Endothelial cell of umbilical vein (primary cell): ENCODE measurements at regions not wholly inside any gene's neighbourhood (a gene's known extent, or its start where the extent isn't known, plus 50 kb on each side); places are given as distances from the start of the nearest gene placed in this dataset.

ENCODE experiments used
- BruUV-seq: library from RNA; stranded (reverse); fragments of 400-500 nt; replicated peaks from 2 replicates; lab custom pipeline; 2021; lab: Mats Ljungman, UMichigan
- CTCF ChIA-PET: fragments of 300-600, 350-600 bp; sonication (Branson Sonifier 250); formaldehyde crosslinking; loops from one replicate; lab custom pipeline; 2021; ENCODE audit warnings: antibody characterized with exemption, inconsistent platforms; lab: Charles Lee
- POLR2A ChIA-PET: fragments of 300-600, 350-600 bp; sonication (Branson Sonifier 250); formaldehyde crosslinking; loops from one replicate; lab custom pipeline; 2021; ENCODE audit warnings: antibody characterized with exemption, inconsistent platforms; lab: Charles Lee
- DNase-seq: peaks from one replicate; pipeline ENCODE4 v3.0.0-alpha.2; 2011; ENCODE audit warnings: low read depth, low spot score
- FAIRE-seq: peaks from 2 replicates; lab custom pipeline; 2011; peaks lifted over from hg19 to GRCh38; lab: Jason Lieb, UNC
- H2AFZ ChIP-seq: 2 replicates; pipeline ENCODE4 v1.6.0; 2012; ENCODE audit warnings: low read depth, low read length, control low read depth, inconsistent platforms
- H3K27ac ChIP-seq: 2 replicates; pipeline ENCODE4 v1.5.1; 2011; ENCODE audit warnings: low read depth, mild to moderate bottlenecking, control low read depth, low read length, moderate library complexity; ENCODE audit not compliant: insufficient read depth
- H3K27me3 ChIP-seq, 2 experiments: 2 replicates each; pipeline versions ENCODE4 v1.6.0 to v1.6.1; 2011; ENCODE audit warnings: low read length in 2 of 2, mixed read lengths in 1 of 2; ENCODE audit not compliant: control insufficient read depth in 2 of 2, insufficient read depth in 2 of 2
- H3K36me3 ChIP-seq, 2 experiments: 2 replicates in 1 of 2; 3 replicates in 1 of 2; pipeline ENCODE4 v1.5.1; 2011; ENCODE audit warnings: low read length in 2 of 2, mild to moderate bottlenecking in 1 of 2, moderate library complexity in 1 of 2; ENCODE audit not compliant: control insufficient read depth in 2 of 2, insufficient read depth in 2 of 2; ENCODE audit errors: extremely low read depth in 1 of 2
- H3K4me1 ChIP-seq: 3 replicates; pipeline ENCODE4 v1.5.1; 2011; ENCODE audit warnings: mild to moderate bottlenecking, low read length; ENCODE audit not compliant: control insufficient read depth, insufficient read depth; ENCODE audit errors: extremely low read depth
- H3K4me2 ChIP-seq: 2 replicates; pipeline ENCODE4 v1.6.1; 2011; ENCODE audit warnings: low read length, control low read depth, mixed read lengths; ENCODE audit not compliant: insufficient read depth
- H3K4me3 ChIP-seq, 3 experiments: fragments of 200-600 bp in 1 of 3; sonication (generic), shearing (Covaris generic) in 1 of 3; replicated peaks in 1 of 3; 2 replicates each; pipeline ENCODE4 v1.5.1; 2011 to 2016; ENCODE audit warnings: control low read depth in 3 of 3, low read length in 3 of 3, mild to moderate bottlenecking in 2 of 3, inconsistent platforms in 1 of 3, low read depth in 1 of 3, moderate library complexity in 1 of 3; ENCODE audit not compliant: insufficient read depth in 1 of 3
- H3K79me2 ChIP-seq: 2 replicates; pipeline ENCODE4 v1.6.0; 2012; ENCODE audit warnings: low read length, inconsistent platforms; ENCODE audit not compliant: control insufficient read depth, insufficient read depth
- H3K9ac ChIP-seq: replicated peaks from 2 replicates; pipeline ENCODE3; 2011; ENCODE audit warnings: low read length, control low read depth; ENCODE audit not compliant: insufficient read depth; ENCODE audit errors: extremely low read depth
- H3K9me1 ChIP-seq: replicated peaks from 3 replicates; pipeline ENCODE4 v1.6.0; 2011; ENCODE audit warnings: mild to moderate bottlenecking, low read length; ENCODE audit not compliant: control insufficient read depth, insufficient read depth; ENCODE audit errors: extremely low read depth
- H3K9me3 ChIP-seq: replicated peaks from 2 replicates; pipeline ENCODE4 v1.5.1; 2012; ENCODE audit warnings: low read length, inconsistent platforms; ENCODE audit not compliant: control insufficient read depth, insufficient read depth
- H4K20me1 ChIP-seq: replicated peaks from 2 replicates; pipeline ENCODE3; 2011; ENCODE audit warnings: mild to moderate bottlenecking, low read length; ENCODE audit not compliant: control insufficient read depth, insufficient read depth; ENCODE audit errors: extremely low read depth
- EZH2 ChIP-seq: IDR thresholded peaks from 2 replicates; pipeline ENCODE4 v1.6.1; 2012; ENCODE audit warnings: borderline replicate concordance, low read depth, mild to moderate bottlenecking, moderate library complexity, low read length, inconsistent platforms; ENCODE audit not compliant: severe bottlenecking
- FOS ChIP-seq: IDR thresholded peaks from 2 replicates; pipeline ENCODE4 v1.6.1; 2011; ENCODE audit warnings: mild to moderate bottlenecking, low read length, moderate library complexity, borderline replicate concordance; ENCODE audit not compliant: insufficient read depth
- GATA2 ChIP-seq: IDR thresholded peaks from 2 replicates; pipeline ENCODE4 v1.7.0; 2011; ENCODE audit warnings: low read depth, mild to moderate bottlenecking, moderate library complexity, mixed read lengths, low read length; ENCODE audit not compliant: insufficient read length, insufficient read depth
- JUN ChIP-seq: IDR thresholded peaks from 2 replicates; pipeline ENCODE4 v1.6.1; 2011; ENCODE audit warnings: borderline replicate concordance, low read depth; ENCODE audit not compliant: insufficient read length, insufficient read depth
- MYC ChIP-seq: IDR thresholded peaks from one replicate; pipeline ENCODE4 v1.6.1; 2011; ENCODE audit warnings: mild to moderate bottlenecking, low read depth, low read length
- POLR2A ChIP-seq: IDR thresholded peaks from 2 replicates; pipeline ENCODE4 v1.6.1; 2012; ENCODE audit warnings: low read depth, mild to moderate bottlenecking, control low read depth, low read length
- POLR2AphosphoS5 ChIP-seq: IDR thresholded peaks from 2 replicates; pipeline ENCODE4 v1.6.1; 2012; ENCODE audit warnings: low read depth, mild to moderate bottlenecking, control low read depth, low read length, moderate library complexity; ENCODE audit not compliant: insufficient read depth
- dilution Hi-C: fragments of 300-500 bp; cut with MboI; formaldehyde crosslinking; loops from one replicate; pipeline ENCODE4 v1.15.0; 2019; ENCODE audit warnings: low sequenced_read_pairs; ENCODE audit not compliant: extremely low pct_ligation_motif_present
- intact Hi-C: fragments of 100-400 bp; cut with micrococcal nuclease; formaldehyde crosslinking; loops from one replicate; pipeline ENCODE4 v1.10.0; 2022
- TF ChIP-seq, protein P1 (sequence below): IDR thresholded peaks from 2 replicates; pipeline ENCODE4 v1.6.1; 2011; ENCODE audit not compliant: insufficient read depth, insufficient read length

DNA sequence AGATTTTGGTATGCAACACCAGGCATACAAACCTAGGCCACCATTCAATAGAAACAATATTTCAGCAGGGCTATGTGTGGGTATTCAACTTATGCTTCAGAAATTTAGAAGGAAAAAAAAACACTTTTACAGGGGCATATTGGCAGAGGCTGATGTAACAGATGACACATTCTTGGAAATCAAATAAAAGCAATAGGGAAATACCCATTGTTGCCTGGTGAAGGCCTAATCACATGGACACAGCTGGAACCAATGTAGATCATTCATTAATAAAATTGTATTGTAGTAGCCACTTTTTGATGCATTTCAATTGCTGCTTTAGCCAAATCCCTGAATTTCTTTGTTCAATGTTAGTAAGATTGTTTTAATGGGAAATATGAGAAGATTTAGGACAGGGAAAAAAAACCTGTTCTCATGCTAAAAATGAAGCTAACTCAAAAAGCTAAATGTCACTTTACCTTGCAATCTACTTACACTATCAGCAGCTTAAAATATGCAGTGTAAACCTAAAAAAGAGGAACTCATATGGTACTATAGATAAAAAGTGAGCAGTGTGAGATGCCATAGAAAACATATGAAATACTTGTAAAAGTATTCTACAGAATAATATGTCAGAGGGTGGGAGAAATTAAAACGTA is 289.4 kb downstream of the ZEB2 start:
- Histone ChIP-seq H3K27ac (no peak overlapping the region), H3K9me3 (no peaks in the 10 kb centered on the region), H3K4me2 (no peak overlapping the region), H3K36me3 (no peaks in the 10 kb centered on the region), H3K4me1 (no peaks in the 10 kb centered on the region), H3K9ac (no peak overlapping the region), H3K4me3 (no peak overlapping the region), H3K27me3 (no peaks in the 10 kb centered on the region), H3K79me2 (no peaks in the 10 kb centered on the region), H2AFZ (no peak overlapping the region), H3K9me1 (no peaks in the 10 kb centered on the region), H4K20me1 (no peaks in the 10 kb centered on the region)
- BruUV-seq, result no TSS peak
- DNase-seq, result peak; percentile 9
- intact Hi-C loops (no loop called here), dilution Hi-C loops (no loop called here)
- TF ChIP-seq EZH2 (no peak), POLR2A (no peak), JUN (no peak), POLR2AphosphoS5 (no peak), MYC (no peak), FOS (no peak)
- TF ChIP-seq, protein P1, sequence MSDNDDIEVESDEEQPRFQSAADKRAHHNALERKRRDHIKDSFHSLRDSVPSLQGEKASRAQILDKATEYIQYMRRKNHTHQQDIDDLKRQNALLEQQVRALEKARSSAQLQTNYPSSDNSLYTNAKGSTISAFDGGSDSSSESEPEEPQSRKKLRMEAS, result no peak
- ChIA-PET POLR2A (no interaction called here), CTCF (interaction anchor here (1.2 to 1.8 kb wide), 2 partner anchors 11 to 12 kb away, joined by 3 to 4 read pairs; no protein-coding TSS in a partner anchor)
- no peak for FAIRE-seq

DNA sequence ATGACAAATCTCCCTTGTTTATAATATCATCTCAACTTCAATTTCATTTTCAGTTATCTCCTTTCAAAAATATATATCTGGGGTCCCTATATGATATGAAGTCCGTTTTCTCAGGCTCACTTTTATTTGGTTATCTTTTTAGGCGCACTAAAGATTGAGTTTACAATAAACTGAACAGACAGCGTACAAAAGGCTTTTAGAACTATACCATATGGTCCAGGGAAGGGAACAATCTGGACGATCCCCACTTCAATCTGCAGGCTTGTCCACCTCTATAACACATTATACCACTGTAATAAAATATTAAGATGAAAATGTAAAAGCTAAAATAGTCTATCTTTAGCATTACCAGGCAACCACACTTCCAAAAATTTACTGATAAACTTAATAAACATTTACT is 289.9 kb downstream of the ZEB2 start:
- intact Hi-C loops, result no loop called here
- no peaks in the 10 kb centered on the region for H3K4me1 ChIP-seq

More for the DNA sequence above, 289.9 kb downstream of the ZEB2 start:
- dilution Hi-C loops, result no loop called here
- no TSS peak for BruUV-seq
- Histone ChIP-seq H3K79me2 (no peaks in the 10 kb centered on the region), H3K27me3 (no peaks in the 10 kb centered on the region), H3K4me3 (no peak overlapping the region), H2AFZ (no peak overlapping the region), H3K9me3 (no peaks in the 10 kb centered on the region), H3K9ac (no peak overlapping the region), H4K20me1 (no peaks in the 10 kb centered on the region), H3K4me2 (no peak overlapping the region), H3K36me3 (no peaks in the 10 kb centered on the region), H3K27ac (no peak overlapping the region), H3K9me1 (no peaks in the 10 kb centered on the region)
- CTCF ChIA-PET, result no interaction called here
- POLR2A ChIA-PET, result no interaction called here
- TF ChIP-seq GATA2, result no peak
- TF ChIP-seq, protein P1, result no peak
- FAIRE-seq (no peak), DNase-seq (no peak)
